H9 (cell line): ENCODE measurements at regions not wholly inside any gene's neighbourhood (a gene's known extent, or its start where the extent isn't known, plus 50 kb on each side); places are given as distances from the start of the nearest gene placed in this dataset.

Experiments
- DNase-seq: peaks from one replicate; pipeline ENCODE4 v3.0.0-alpha.2; 2017
- H2AFZ ChIP-seq: one replicate; pipeline ENCODE4 v1.6.1; 2013; ENCODE audit warnings: mild to moderate bottlenecking, low read length, control low read depth, moderate library complexity
- H2AK5ac ChIP-seq: 2 replicates; pipeline ENCODE4 v1.6.1; 2013; ENCODE audit warnings: low read length, control low read depth, mixed read lengths; ENCODE audit not compliant: insufficient read length
- H2BK120ac ChIP-seq: one replicate; pipeline ENCODE4 v1.6.1; 2013; ENCODE audit warnings: low read depth, mild to moderate bottlenecking, low read length, control low read depth, inconsistent platforms; ENCODE audit not compliant: poor library complexity, severe bottlenecking
- H2BK12ac ChIP-seq: 2 replicates; pipeline ENCODE4 v1.6.1; 2013; ENCODE audit warnings: low read length, control low read depth, mixed read lengths, low read depth; ENCODE audit not compliant: insufficient read length
- H2BK15ac ChIP-seq: 2 replicates; pipeline ENCODE4 v1.6.1; 2013; ENCODE audit warnings: low read depth, low read length, control low read depth
- H2BK20ac ChIP-seq: one replicate; pipeline ENCODE4 v1.6.1; 2013; ENCODE audit warnings: low read depth, mild to moderate bottlenecking, low read length, control low read depth, inconsistent platforms; ENCODE audit not compliant: poor library complexity, severe bottlenecking
- H2BK5ac ChIP-seq: 2 replicates; pipeline ENCODE4 v1.6.1; 2013; ENCODE audit warnings: low read length, control low read depth, mixed read lengths; ENCODE audit not compliant: insufficient read length
- H3K14ac ChIP-seq: 2 replicates; pipeline ENCODE4 v1.6.1; 2013; ENCODE audit warnings: low read length, control low read depth; ENCODE audit not compliant: insufficient read depth
- H3K18ac ChIP-seq: 2 replicates; pipeline ENCODE4 v1.6.1; 2013; ENCODE audit warnings: low read depth, mild to moderate bottlenecking, mixed read lengths, low read length, control low read depth; ENCODE audit not compliant: insufficient read length
- H3K23ac ChIP-seq: 2 replicates; pipeline ENCODE4 v1.6.1; 2013; ENCODE audit warnings: low read length, control low read depth, mixed read lengths, low read depth; ENCODE audit not compliant: insufficient read length
- H3K23me2 ChIP-seq: 2 replicates; pipeline ENCODE4 v1.6.1; 2013; ENCODE audit warnings: low read depth, mild to moderate bottlenecking, mixed read lengths, low read length, control low read depth; ENCODE audit not compliant: insufficient read length, poor library complexity, severe bottlenecking
- H3K27ac ChIP-seq: 2 replicates; pipeline ENCODE4 v1.5.1; 2013; ENCODE audit warnings: low read length, control low read depth, mixed read lengths, low read depth; ENCODE audit not compliant: insufficient read length
- H3K27me3 ChIP-seq: 2 replicates; pipeline ENCODE4 v1.6.1; 2013; ENCODE audit warnings: low read length, control low read depth, inconsistent platforms; ENCODE audit not compliant: insufficient read depth
- H3K4ac ChIP-seq: 2 replicates; pipeline ENCODE4 v1.6.1; 2013; ENCODE audit warnings: low read depth, mild to moderate bottlenecking, control low read depth, inconsistent platforms, low read length, moderate library complexity
- H3K4me1 ChIP-seq: 2 replicates; pipeline ENCODE4 v1.6.1; 2013; ENCODE audit warnings: low read length, control low read depth, inconsistent platforms; ENCODE audit not compliant: insufficient read depth
- H3K4me2 ChIP-seq: 2 replicates; pipeline ENCODE4 v1.6.1; 2013; ENCODE audit warnings: low read length, control low read depth, mixed read lengths; ENCODE audit not compliant: insufficient read length, insufficient read depth
- H3K56ac ChIP-seq: 2 replicates; pipeline ENCODE4 v1.6.1; 2013; ENCODE audit warnings: low read depth, mild to moderate bottlenecking, mixed read lengths, low read length, control low read depth; ENCODE audit not compliant: insufficient read length
- H3K79me1 ChIP-seq: 2 replicates; pipeline ENCODE4 v1.6.1; 2013; ENCODE audit warnings: low read depth, mild to moderate bottlenecking, moderate library complexity, low read length, control low read depth, inconsistent platforms; ENCODE audit not compliant: insufficient read depth, poor library complexity, severe bottlenecking
- H3K79me2 ChIP-seq: 2 replicates; pipeline ENCODE4 v1.6.1; 2013; ENCODE audit warnings: low read length, control low read depth, inconsistent platforms; ENCODE audit not compliant: insufficient read depth
- H3K9ac ChIP-seq: 2 replicates; pipeline ENCODE4 v1.6.1; 2013; ENCODE audit warnings: low read length, control low read depth, mixed read lengths; ENCODE audit not compliant: insufficient read length; ENCODE audit errors: extremely low read depth
- H3K9me3 ChIP-seq: one replicate; pipeline ENCODE4 v1.6.1; 2013; ENCODE audit warnings: low read depth, low read length, inconsistent platforms; ENCODE audit not compliant: control insufficient read depth
- H3T11ph ChIP-seq: one replicate; pipeline ENCODE4 v1.6.1; 2013; ENCODE audit warnings: mild to moderate bottlenecking, low read length, control low read depth, inconsistent platforms
- H4K20me1 ChIP-seq: one replicate; pipeline ENCODE4 v1.6.1; 2013; ENCODE audit not compliant: control insufficient read depth, insufficient read length, insufficient read depth
- H4K5ac ChIP-seq: 2 replicates; pipeline ENCODE4 v1.6.1; 2013; ENCODE audit warnings: low read depth, mild to moderate bottlenecking, mixed read lengths, low read length, control low read depth; ENCODE audit not compliant: insufficient read length
- H4K8ac ChIP-seq: replicated peaks from 2 replicates; pipeline ENCODE4 v1.6.1; 2013; ENCODE audit warnings: low read length, control low read depth, mixed read lengths, low read depth; ENCODE audit not compliant: insufficient read length
- H4K91ac ChIP-seq: 2 replicates; pipeline ENCODE4 v1.6.1; 2013; ENCODE audit warnings: low read depth, mild to moderate bottlenecking, moderate library complexity, mixed read lengths, low read length, control low read depth; ENCODE audit not compliant: insufficient read length
- H3K27ac Mint-ChIP-seq, 3 experiments: 2 replicates in 2 of 3; 3 replicates in 1 of 3; pipeline ENCODE4 v1.8.0; 2020 to 2021; ENCODE audit warnings: mixed read lengths in 3 of 3, mild to moderate bottlenecking in 1 of 3, moderate library complexity in 1 of 3
- H3K27me3 Mint-ChIP-seq: 2 replicates; pipeline ENCODE4 v1.8.0; 2021; ENCODE audit warnings: low read depth, mild to moderate bottlenecking, moderate library complexity, mixed read lengths
- H3K36me3 Mint-ChIP-seq, 3 experiments: 2 replicates in 2 of 3; 3 replicates in 1 of 3; pipeline ENCODE4 v1.8.0; 2020 to 2021; ENCODE audit warnings: low read depth in 3 of 3, mixed read lengths in 3 of 3; ENCODE audit not compliant: insufficient read depth in 1 of 3
- H3K4me1 Mint-ChIP-seq, 2 experiments: 2 replicates each; pipeline ENCODE4 v1.8.0; 2020; ENCODE audit warnings: mixed read lengths in 2 of 2
- H3K4me3 Mint-ChIP-seq, 2 experiments: 2 replicates in 1 of 2; 3 replicates in 1 of 2; pipeline ENCODE4 v1.8.0; 2020 to 2021; ENCODE audit warnings: mild to moderate bottlenecking in 2 of 2, mixed read lengths in 2 of 2, moderate library complexity in 1 of 2
- H3K9me3 Mint-ChIP-seq, 2 experiments: 2 replicates in 1 of 2; 3 replicates in 1 of 2; pipeline ENCODE4 v1.8.0; 2020; ENCODE audit warnings: mild to moderate bottlenecking in 2 of 2, mixed read lengths in 2 of 2, moderate library complexity in 1 of 2
- WGBS: extraction: QIAGEN DNeasy Blood & Tissue Kit; methylation state at CpG from one replicate; pipeline ENCODE4 v1.1.7; 2013; ENCODE audit warnings: missing lambda C conversion rate, low lambda C conversion rate, mixed read lengths; ENCODE audit not compliant: insufficient read length; ENCODE audit errors: extremely low coverage; 5-methylcytosine and 5-hydroxymethylcytosine counted together
- TF ChIP-seq, protein P1 (sequence below): fragments of 200-600 bp; sonication (generic); conservative IDR thresholded peaks from 3 replicates; pipeline ENCODE4 v1.8.0; 2021; ENCODE audit warnings: antibody characterized with exemption, mild to moderate bottlenecking

DNA sequence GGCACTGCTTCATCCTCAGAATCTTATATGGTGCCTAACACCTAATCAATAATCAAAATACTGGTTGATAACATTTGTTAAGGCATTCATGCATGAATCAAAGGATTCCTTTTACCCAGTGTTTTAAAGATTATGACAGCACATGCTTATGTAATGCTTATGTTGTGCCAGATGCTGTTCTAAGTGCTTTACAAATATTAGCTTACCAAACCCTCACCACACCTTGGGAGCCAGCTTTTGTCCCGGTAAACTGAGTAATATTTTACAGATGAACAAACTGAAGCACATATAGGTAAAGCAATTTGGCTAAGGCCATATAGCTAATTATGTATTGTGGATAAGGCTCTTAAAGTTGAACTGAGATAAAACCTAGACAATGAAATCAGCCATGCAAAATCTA is 209.2 kb downstream of the ALX1 start:
- Histone ChIP-seq H3K9ac (no peak overlapping the region), H3K23me2 (no peaks in the 10 kb centered on the region), H3K18ac (no peak overlapping the region), H2AK5ac (no peak overlapping the region), H3K4me1 (no peaks in the 10 kb centered on the region), H3K23ac (no peak overlapping the region), H3K56ac (no peak overlapping the region), H2AFZ (no peak overlapping the region), H3K4me2 (no peak overlapping the region), H3K27me3 (no peaks in the 10 kb centered on the region), H2BK12ac (no peak overlapping the region), H3K9me3 (no peaks in the 10 kb centered on the region), H2BK15ac (no peak overlapping the region), H4K8ac (no peak overlapping the region), H2BK120ac (no peak overlapping the region), H3K27ac (no peak overlapping the region), H2BK5ac (no peak overlapping the region), H3T11ph (no peak overlapping the region), H3K79me1 (no peaks in the 10 kb centered on the region), H4K91ac (no peak overlapping the region), H4K5ac (no peak overlapping the region), H3K14ac (no peak overlapping the region), H3K79me2 (no peaks in the 10 kb centered on the region), H3K4ac (no peak overlapping the region), H4K20me1 (no peaks in the 10 kb centered on the region), H2BK20ac (no peak overlapping the region)
- no CpG with 5 or more reads among the region's 1 CpG for WGBS
- Mint-ChIP-seq H3K27me3 (no peaks in the 10 kb centered on the region), H3K27ac (no peak overlapping the region), H3K4me1 (no peaks in the 10 kb centered on the region), H3K4me3 (no peak overlapping the region), H3K36me3 (peaks cover 0 to 7% (median 4%) of the 10 kb centered on the region in 3 experiments; a peak in 3 of 7 replicates), H3K9me3 (peaks cover 5 to 8% of the 10 kb centered on the region in 2 experiments; a peak in 4 of 5 replicates)
- DNase-seq: no peak
- TF ChIP-seq, protein P1, sequence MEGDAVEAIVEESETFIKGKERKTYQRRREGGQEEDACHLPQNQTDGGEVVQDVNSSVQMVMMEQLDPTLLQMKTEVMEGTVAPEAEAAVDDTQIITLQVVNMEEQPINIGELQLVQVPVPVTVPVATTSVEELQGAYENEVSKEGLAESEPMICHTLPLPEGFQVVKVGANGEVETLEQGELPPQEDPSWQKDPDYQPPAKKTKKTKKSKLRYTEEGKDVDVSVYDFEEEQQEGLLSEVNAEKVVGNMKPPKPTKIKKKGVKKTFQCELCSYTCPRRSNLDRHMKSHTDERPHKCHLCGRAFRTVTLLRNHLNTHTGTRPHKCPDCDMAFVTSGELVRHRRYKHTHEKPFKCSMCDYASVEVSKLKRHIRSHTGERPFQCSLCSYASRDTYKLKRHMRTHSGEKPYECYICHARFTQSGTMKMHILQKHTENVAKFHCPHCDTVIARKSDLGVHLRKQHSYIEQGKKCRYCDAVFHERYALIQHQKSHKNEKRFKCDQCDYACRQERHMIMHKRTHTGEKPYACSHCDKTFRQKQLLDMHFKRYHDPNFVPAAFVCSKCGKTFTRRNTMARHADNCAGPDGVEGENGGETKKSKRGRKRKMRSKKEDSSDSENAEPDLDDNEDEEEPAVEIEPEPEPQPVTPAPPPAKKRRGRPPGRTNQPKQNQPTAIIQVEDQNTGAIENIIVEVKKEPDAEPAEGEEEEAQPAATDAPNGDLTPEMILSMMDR: no peak
